RCC 7860 (cell line): ENCODE measurements at regions not wholly inside any gene's neighbourhood (a gene's known extent, or its start where the extent isn't known, plus 50 kb on each side); places are given as distances from the start of the nearest gene placed in this dataset.
A peak's percentile ranks its signal among the peaks of the same experiment; 100 is the strongest.
"Not testable (repeated sequence)": the region's sequence is repeated elsewhere in the genome, so short reads cannot be mapped to it uniquely, and the experiment has no call there.

Experiments used
- DNase-seq: peaks from one replicate; pipeline ENCODE4 v3.0.0-alpha.2; 2015; ENCODE audit warnings: low spot score
- FAIRE-seq: peaks from 2 replicates; lab custom pipeline; 2012; peaks lifted over from hg19 to GRCh38; lab: Jason Lieb, UNC

- FAIRE-seq (no peak), DNase-seq (no peak)
Observed at GRCh38 chr18:59038295-59039039, 101.2 kb upstream of the SEC11C start.

GRCh38 chr18:59039040-59039320 lies 100.7 kb upstream of the SEC11C start:
- DNase-seq: not testable (repeated sequence)

GRCh38 chr18:59039449-59039848 lies 100.2 kb upstream of the SEC11C start:
- DNase-seq (no peak), FAIRE-seq (no peak)

More at GRCh38 chr18:59039040-59039320, 100.7 kb upstream of the SEC11C start:
- peak; percentile 70 for FAIRE-seq

- FAIRE-seq: no peak
- DNase-seq: no peak
Observed at GRCh38 chr18:59040770-59041148, 98.9 kb upstream of the SEC11C start.

- FAIRE-seq (no peak), DNase-seq (no peak)
Observed at GRCh38 chr18:59041296-59041695, 98.4 kb upstream of the SEC11C start.

GRCh38 chr18:59041819-59042815 lies 97.6 kb upstream of the SEC11C start:
- DNase-seq (no peak), FAIRE-seq (no peak)

- FAIRE-seq: no peak
Observed at GRCh38 chr18:59044855-59045254, 94.8 kb upstream of the SEC11C start.

GRCh38 chr18:59047321-59048047 lies 92.2 kb upstream of the SEC11C start:
- FAIRE-seq (no peak), DNase-seq (no peak)

More at GRCh38 chr18:59044855-59045254, 94.8 kb upstream of the SEC11C start:
- no peak for DNase-seq

- FAIRE-seq: no peak
- no peak for DNase-seq
Observed at GRCh38 chr18:59048048-59048363, 91.7 kb upstream of the SEC11C start.

GRCh38 chr18:59048378-59048777 lies 91.3 kb upstream of the SEC11C start:
- no peak for DNase-seq
- FAIRE-seq: no peak

- FAIRE-seq: no peak
- no peak for DNase-seq
Observed at GRCh38 chr18:59049721-59050660, 89.7 kb upstream of the SEC11C start.

GRCh38 chr18:59050661-59051057 lies 89.0 kb upstream of the SEC11C start:
- FAIRE-seq: no peak
- DNase-seq: no peak

- no peak for FAIRE-seq
Observed at GRCh38 chr18:59051470-59052165, 88.1 kb upstream of the SEC11C start.

GRCh38 chr18:59052965-59053820 lies 86.5 kb upstream of the SEC11C start:
- FAIRE-seq (no peak), DNase-seq (no peak)

More at GRCh38 chr18:59051470-59052165, 88.1 kb upstream of the SEC11C start:
- DNase-seq: no peak

GRCh38 chr18:59054496-59055287 lies 85.0 kb upstream of the SEC11C start:
- no peak for DNase-seq
- no peak for FAIRE-seq

GRCh38 chr18:59055345-59056032 lies 84.2 kb upstream of the SEC11C start:
- FAIRE-seq (no peak), DNase-seq (no peak)

- no peak for FAIRE-seq
Observed at GRCh38 chr18:59056706-59057492, 82.8 kb upstream of the SEC11C start.

More at GRCh38 chr18:59056706-59057492, 82.8 kb upstream of the SEC11C start:
- peak; percentile 40 for DNase-seq
